ENCODE measurements at regions not wholly inside any gene's neighbourhood (a gene's known extent, or its start where the extent isn't known, plus 50 kb on each side); places are given as distances from the start of the nearest gene placed in this dataset.

DNA sequence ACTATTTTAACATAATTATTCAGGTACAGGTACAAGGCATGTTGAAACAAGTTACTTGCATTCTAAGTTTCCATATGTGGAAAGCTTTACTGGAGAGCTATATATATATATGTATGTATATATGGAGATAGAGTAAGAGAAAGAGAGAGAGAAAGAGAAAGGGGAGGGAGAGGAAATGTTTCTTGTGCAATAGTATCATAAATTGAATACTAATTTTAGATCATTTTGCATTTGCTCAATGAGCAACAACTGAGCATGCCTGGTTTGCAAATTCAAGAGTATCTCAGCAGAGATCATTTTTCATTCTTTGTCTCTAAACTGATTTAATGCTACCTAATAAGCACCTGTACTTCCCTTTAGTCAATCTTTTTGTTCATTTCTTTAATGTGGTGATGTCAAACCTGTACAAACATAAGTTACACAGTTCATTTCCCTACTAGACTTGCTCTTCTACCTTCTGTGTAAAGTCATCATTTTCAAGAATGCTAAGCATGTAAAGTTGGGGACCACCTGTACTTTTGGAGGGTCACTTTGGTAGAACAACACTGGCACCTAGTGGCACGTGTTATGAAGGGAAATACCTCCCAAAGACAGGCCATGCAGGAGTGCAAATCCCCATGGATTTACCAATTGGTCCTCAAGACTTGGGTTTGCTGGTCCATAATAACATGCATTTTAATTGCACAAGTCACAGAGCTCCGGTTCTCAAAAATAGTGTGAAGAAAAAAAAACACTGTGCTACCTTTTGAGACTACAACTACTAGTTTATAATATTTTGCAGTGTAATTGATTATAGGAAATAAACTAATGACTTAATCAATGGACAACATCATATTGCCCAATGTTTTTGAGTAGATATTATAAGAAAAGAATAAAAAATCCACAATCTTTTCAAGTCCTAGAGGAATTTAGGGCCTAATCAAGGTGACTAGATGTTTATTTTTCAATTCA, 431.2 kb upstream of the IGFBP3 start (continued):
- no peak for TF ChIP-seq ZNF274 (IDR thresholded peaks at IDR 0.05; ENCODE audit: low read depth, low read length)
- TF ChIP-seq JUND (IDR thresholded peaks at IDR 0.05): no peak
- TF ChIP-seq ELF1 (IDR thresholded peaks at IDR 0.05; ENCODE audit: borderline replicate concordance, low read depth): no peak
- TF ChIP-seq SRF (IDR thresholded peaks at IDR 0.05; ENCODE audit: low read depth): no peak
- TF ChIP-seq SP1 (IDR thresholded peaks at IDR 0.05; ENCODE audit: low read depth): no peak
- TF ChIP-seq CTCF (IDR thresholded peaks at IDR 0.05 in 2 of 3, conservative IDR thresholded peaks at IDR 0.05 in 1 of 3; ENCODE audit: borderline replicate concordance in 1 of 3, insufficient read depth in 1 of 3, low read depth in 2 of 3, low read length in 2 of 3): peak; percentile 56 to 84 (median 76); a peak in 5 of 6 replicates

DNA sequence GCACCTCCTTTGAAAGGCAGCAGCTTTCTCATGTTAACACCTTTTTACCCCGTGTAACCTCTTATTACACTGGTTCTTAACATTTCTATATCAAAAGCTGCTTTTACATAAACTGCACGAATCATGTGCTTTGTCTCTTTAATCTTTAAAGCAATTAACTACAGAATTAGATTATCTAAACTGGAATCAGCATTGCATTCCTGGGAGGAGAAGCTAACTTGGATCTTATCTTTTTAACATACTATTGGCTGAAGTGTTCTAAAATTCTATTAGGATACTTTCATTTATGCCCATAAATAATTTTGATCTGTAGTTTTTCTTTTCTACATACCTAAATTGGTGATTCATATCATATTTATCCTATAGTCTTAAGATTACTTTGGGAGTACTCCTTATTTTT, 428.4 kb upstream of the IGFBP3 start:
- TF ChIP-seq ZNF274 (IDR thresholded peaks at IDR 0.05; ENCODE audit: low read depth, low read length): no peak
- no peak for TF ChIP-seq SP1 (IDR thresholded peaks at IDR 0.05; ENCODE audit: low read depth)
- TF ChIP-seq YY1 (IDR thresholded peaks at IDR 0.05; ENCODE audit: extremely low read depth, insufficient replicate concordance, low read depth, low read length): no peak
- TF ChIP-seq EZH2phosphoT487 (IDR thresholded peaks at IDR 0.05; ENCODE audit: borderline replicate concordance): no peak
- TF ChIP-seq, protein P1, sequence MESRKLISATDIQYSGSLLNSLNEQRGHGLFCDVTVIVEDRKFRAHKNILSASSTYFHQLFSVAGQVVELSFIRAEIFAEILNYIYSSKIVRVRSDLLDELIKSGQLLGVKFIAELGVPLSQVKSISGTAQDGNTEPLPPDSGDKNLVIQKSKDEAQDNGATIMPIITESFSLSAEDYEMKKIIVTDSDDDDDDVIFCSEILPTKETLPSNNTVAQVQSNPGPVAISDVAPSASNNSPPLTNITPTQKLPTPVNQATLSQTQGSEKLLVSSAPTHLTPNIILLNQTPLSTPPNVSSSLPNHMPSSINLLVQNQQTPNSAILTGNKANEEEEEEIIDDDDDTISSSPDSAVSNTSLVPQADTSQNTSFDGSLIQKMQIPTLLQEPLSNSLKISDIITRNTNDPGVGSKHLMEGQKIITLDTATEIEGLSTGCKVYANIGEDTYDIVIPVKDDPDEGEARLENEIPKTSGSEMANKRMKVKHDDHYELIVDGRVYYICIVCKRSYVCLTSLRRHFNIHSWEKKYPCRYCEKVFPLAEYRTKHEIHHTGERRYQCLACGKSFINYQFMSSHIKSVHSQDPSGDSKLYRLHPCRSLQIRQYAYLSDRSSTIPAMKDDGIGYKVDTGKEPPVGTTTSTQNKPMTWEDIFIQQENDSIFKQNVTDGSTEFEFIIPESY (IDR thresholded peaks at IDR 0.05; ENCODE audit: extremely low read depth, insufficient replicate concordance, low read length): no peak
- no peak for TF ChIP-seq ELF1 (IDR thresholded peaks at IDR 0.05; ENCODE audit: borderline replicate concordance, low read depth)
- no peak for TF ChIP-seq EGR1 (IDR thresholded peaks at IDR 0.05; ENCODE audit: low read depth)
- no peak for TF ChIP-seq CBX3 (IDR thresholded peaks at IDR 0.05; ENCODE audit: low read depth)
- no peak for TF ChIP-seq SIN3A (IDR thresholded peaks at IDR 0.05; ENCODE audit: low read depth)
- no peak for TF ChIP-seq POLR2A (IDR thresholded peaks at IDR 0.05; ENCODE audit: borderline replicate concordance, extremely low read depth, insufficient read depth, insufficient read length)
- no peak for TF ChIP-seq CTCF (IDR thresholded peaks at IDR 0.05 in 2 of 3, conservative IDR thresholded peaks at IDR 0.05 in 1 of 3; ENCODE audit: borderline replicate concordance in 1 of 3, insufficient read depth in 1 of 3, low read depth in 2 of 3, low read length in 2 of 3)
- TF ChIP-seq CEBPB (IDR thresholded peaks at IDR 0.05; ENCODE audit: low read depth): no peak
- TF ChIP-seq FOSL1 (IDR thresholded peaks at IDR 0.05; ENCODE audit: low read depth): no peak
- no peak for TF ChIP-seq RAD21 (IDR thresholded peaks at IDR 0.05; ENCODE audit: low read depth)
- no peak for TF ChIP-seq SRF (IDR thresholded peaks at IDR 0.05; ENCODE audit: low read depth)
- no peak for TF ChIP-seq JUND (IDR thresholded peaks at IDR 0.05)
- no peak for TF ChIP-seq POLR2AphosphoS5 (IDR thresholded peaks at IDR 0.05; ENCODE audit: low read depth, low read length)
- intact Hi-C loops (cut with micrococcal nuclease): no loop called here
- no peak overlapping the region for H3K4me3 ChIP-seq (replicated peaks in 1 of 2; ENCODE audit: low read depth in 1 of 2, low read length in 2 of 2)
- DNase-seq (ENCODE audit: low read depth, low spot score) (no peak), ATAC-seq (no peak)
- no peaks in the 10 kb centered on the region for H3K27me3 ChIP-seq (ENCODE audit: insufficient read depth, low read length)
- no peaks in the 10 kb centered on the region for H3K79me2 ChIP-seq (ENCODE audit: insufficient read depth, low read length)
- H3K9ac ChIP-seq (ENCODE audit: low read length): no peak overlapping the region
- H3K9me2 ChIP-seq (ENCODE audit: insufficient read depth): no peaks in the 10 kb centered on the region
- BruUV-seq (replicated peaks): no TSS peak
- no peak overlapping the region for H3K4me2 ChIP-seq (ENCODE audit: low read length)
- H3K36me3 ChIP-seq (ENCODE audit: control insufficient read depth in 1 of 2, insufficient read depth in 2 of 2, low read length in 2 of 2): no peaks in the 10 kb centered on the region
- H3K9me3 ChIP-seq (ENCODE audit: control insufficient read depth in 1 of 2, insufficient read depth in 1 of 2, low read depth in 1 of 2, low read length in 2 of 2): no peaks in the 10 kb centered on the region
- no peaks in the 10 kb centered on the region for H3K4me1 ChIP-seq (ENCODE audit: control insufficient read depth in 1 of 2, insufficient read depth in 2 of 2, low read length in 2 of 2)
- POLR2A ChIA-PET: no interaction called here
- no peak overlapping the region for H2AFZ ChIP-seq (ENCODE audit: low read depth, low read length, poor library complexity, severe bottlenecking)
- CTCF ChIA-PET: interaction anchor here (4.2 kb wide), 1 partner anchor 427 kb away, joined by 27 read pairs; the partner anchor contains the start of gene IGFBP3
- no peak overlapping the region for H3K27ac ChIP-seq (ENCODE audit: low read depth, low read length)
- RAD21 ChIA-PET (ENCODE audit: low non-redundant PET in 1 of 2, low total read pairs in 2 of 2, uncharacterized antibody in 2 of 2, unreplicated experiment in 2 of 2): interaction anchor here in 1 of 2 experiments (0.6 kb wide), 1 partner anchor 209 kb away, joined by 4 read pairs; no protein-coding TSS in a partner anchor
- H4K20me1 ChIP-seq (ENCODE audit: insufficient read depth): no peaks in the 10 kb centered on the region
